HG03439 (cell line): ENCODE measurements at regions not wholly inside any gene's neighbourhood (a gene's known extent, or its start where the extent isn't known, plus 50 kb on each side); places are given as distances from the start of the nearest gene placed in this dataset.
"Not testable (repeated sequence)": the region's sequence is repeated elsewhere in the genome, so short reads cannot be mapped to it uniquely, and the experiment has no call there.

Experiments
- ATAC-seq: cut with Tn5 transposase; IDR thresholded peaks from one replicate; pipeline ENCODE4 v1.9.1; 2021; ENCODE audit warnings: mild to moderate bottlenecking, moderate library complexity; ENCODE audit not compliant: unreplicated experiment

DNA sequence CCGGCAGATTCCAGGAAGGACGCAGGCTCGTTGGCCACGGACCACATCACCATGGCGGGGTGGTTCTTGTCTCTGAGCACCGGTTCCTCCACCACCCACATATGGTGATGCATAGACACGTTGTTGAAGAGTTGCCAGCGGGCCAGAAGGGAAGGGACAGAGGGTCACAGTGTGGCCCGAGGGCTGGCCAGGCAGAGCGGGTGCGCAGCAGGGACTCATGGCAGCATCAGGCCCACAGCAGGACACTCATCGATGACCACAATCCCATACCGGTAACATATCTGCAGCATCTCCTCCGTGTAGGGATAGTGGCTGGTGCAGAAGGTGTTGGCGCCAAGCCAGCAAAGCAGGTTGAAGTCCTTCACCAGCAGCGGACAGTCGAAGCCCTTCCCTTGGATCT lies 469.2 kb upstream of the FAM174A start:
- ATAC-seq = not testable (repeated sequence)

DNA sequence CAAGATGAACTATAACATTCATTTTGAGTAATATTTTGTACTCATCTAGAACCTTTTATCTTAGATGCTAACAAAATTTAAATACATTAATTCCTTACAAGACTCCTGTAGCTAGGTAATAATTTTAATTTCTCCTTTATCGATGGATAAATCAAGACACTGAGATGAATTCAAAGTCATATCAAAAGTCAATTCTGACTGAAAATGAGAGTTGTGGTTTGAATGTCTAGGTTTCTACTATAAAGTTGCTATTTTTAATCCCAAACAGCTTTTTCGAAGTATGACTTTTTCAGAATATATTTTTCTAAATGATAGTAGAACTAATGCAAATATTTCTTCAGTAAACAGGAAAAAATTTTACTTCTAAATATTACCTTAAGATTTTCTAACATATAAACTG lies 491.7 kb upstream of the FAM174A start:
- ATAC-seq = no peak

DNA sequence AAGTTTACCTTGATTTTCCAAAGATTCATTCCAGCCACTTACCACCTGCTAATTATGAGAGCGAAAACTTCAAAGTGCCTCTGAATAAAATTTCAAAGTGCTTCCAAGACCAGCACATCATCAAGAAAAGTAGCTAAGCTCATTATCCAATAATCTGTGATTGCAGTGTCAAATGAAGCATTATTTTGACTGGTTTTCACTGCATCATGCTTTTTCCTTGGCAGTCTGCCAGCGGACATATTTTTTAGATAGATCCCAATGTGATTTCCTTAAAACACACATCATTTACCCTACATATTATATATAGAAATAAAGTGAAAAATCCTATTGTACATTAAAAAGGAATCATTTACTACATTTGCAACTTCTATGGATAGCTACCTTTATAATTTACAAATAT lies 508.6 kb upstream of the FAM174A start:
- ATAC-seq = no peak

DNA sequence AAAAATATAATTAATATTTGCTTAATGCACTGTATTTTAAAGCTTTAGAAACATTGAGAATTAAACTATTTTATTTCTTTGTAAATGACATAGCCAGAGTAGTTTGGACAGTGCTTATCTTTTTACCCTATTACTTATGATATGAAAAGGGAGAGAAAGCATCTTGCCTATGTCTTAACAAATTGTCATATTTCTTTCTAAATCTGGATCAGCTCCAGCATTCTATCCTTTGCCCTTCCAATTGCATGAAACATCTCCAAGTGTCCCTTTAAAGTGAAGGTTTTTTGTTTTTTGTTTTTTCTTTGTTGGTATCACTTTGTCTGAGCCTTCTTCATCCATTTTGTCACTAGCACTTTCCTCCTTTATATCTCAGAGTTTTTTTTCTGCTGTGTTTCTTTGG lies 511.6 kb upstream of the FAM174A start:
- ATAC-seq = no peak

DNA sequence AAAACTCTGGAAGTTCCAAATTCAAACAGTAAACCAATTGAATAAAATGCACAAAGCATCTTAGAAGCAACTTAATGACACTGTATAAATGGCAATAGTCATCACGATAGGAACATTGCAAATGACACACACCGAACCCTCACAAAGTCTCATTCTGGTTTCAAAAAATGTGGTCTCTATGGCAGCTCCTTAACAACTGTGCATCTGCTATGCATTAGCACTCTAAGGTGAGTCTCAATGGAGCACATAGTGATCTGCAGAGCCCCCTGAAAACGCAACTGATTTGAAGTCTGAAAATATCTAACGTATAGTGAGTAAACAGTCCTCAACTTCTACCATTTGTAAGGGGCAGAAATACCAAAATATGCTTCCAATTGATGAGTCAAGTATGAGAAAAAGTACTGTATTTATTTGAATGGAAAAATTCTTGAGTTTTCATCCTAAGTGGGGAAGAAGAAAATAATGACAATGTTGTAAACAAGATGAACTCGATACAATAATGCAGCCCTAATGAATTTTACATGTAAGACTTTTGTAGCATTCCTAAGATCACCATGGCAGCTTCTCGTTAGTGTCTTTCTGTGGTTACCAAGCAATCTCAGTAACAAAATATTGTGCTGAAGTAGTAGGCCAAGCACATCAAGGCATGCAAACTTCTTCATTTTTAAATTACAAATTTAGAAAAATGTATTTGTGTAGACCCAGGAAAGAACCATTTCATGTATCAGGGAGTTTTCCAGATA lies 517.5 kb upstream of the FAM174A start:
- no peak for ATAC-seq

DNA sequence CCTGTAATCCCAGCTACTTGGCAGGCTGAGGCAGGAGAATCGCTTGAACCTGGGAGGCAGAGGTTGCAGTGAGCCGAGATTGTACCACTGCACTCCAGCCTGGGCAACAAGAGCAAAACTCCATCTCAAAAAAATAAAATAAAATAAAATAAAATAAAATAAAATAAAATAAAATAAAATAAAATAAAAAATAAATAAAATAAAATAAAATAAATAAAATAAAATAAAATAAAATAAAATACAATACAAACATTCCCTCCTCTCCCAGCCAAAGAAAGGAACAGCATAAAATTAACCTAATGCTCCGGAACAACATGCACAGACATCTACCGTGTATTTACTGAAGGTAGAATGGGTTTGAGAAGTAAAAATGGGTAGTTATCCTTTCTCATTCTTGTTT lies 521.9 kb upstream of the FAM174A start:
- ATAC-seq = not testable (repeated sequence)

DNA sequence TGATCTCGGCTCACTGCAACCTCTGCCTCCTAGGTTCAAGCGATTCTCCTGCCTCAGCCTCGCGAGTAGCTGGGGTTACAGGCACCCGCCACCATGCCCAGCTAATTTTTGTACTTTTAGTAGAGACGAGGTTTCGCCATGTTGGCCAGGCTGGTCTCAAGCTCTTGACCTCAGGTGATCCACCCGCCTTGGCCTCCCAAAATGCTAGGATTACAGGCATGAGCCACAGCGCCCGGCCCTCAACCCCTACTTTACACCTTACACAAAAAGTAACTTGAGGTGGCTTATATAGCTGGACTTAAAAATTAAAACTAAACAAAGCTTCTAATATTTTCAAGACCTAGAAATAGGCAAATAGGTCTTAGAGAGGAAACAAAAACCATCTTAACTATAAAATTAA lies 524.0 kb upstream of the FAM174A start:
- ATAC-seq = not testable (repeated sequence)

DNA sequence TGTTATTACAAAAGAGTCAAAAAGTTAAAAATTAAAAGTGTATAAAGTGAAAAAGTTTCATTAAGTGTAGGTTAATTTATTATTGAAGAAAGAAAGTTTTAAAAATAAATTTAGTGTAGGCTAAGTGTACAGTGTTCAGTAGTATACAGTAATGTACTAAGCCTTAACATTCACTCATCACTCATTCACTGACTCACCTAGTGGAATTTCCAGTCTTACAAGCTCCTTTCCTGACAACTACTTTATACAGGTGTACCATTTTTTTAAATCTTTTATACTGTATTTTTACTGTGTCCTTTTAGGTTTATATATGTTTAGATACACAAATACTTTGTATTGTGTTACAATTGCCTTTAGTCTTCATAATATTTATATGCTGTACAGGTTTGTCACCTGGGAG lies 530.2 kb upstream of the FAM174A start:
- ATAC-seq = no peak

DNA sequence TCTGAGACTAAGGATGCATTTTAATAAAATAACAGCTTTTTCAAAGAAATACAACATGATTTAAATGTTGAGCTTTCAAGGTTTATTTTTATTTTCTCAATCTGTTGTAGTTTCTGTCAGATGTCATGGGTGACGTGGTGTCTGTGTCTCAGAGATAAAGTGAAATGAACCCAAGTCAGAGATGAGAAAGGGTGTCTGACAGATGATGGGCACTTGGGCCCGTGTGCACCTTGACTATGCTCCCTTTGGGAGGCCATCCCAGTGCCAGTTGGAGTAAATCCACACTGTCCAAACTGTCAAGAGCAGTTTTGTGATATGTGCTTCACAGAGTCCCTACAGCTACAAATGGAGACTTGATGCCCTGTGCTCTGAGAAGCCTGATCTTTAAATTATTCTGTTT lies 536.9 kb upstream of the FAM174A start:
- ATAC-seq = no peak

DNA sequence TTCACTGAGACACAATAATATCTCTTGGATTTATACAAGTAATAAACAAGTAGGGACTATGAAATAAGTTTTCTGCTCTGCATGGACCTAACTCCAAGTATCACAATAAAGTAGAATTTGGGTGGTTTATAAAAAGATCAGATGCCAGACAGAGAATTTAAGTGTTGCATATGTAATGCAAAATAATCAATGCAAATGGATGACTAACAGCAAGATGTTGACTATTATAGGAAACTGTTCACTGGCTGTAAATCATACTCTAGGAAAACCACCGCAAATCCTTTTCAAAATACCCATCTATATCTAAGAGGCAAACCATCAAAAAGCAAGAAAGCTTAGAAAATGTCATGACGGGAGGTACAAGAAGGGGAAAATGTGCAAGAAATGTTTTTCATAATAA lies 539.8 kb upstream of the FAM174A start:
- no peak for ATAC-seq

DNA sequence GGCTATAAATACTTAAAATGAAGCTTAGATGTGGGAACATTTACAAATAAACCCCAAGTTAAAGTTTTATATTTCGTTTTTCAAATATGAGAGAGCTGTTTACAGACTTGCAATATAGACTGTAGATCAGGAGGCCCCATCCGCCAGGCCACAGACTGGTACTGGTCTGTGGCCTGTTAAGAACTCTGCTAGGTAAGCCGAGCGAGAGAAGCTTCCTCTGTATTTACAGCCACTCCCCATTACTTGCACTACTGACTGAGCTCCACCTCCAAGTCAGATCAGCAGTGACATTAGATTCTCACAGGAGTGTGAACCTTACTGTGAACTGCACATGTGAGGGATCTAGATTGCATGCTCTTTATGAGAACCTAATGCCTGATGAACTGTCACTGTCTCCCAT lies 561.4 kb upstream of the FAM174A start:
- ATAC-seq = no peak

DNA sequence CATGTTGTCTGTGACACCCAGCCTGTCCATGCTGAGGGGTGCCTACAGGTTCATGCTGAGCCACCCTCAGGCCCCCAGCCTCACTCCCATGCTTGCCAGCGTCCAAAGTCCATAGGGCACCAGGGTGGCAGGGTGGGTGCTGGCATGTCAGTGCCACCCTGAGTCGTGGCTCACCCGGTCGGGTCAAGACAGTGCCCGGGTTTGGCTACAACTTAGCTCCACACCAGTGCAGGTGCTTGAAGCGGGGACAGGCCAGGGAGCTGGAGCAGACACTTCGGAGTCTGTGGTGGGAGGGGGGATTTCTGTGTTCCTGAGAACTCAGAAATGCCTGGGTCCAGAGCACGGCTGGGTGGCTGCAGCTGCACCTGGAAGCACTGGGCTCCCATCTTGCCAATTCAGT lies 579.2 kb upstream of the FAM174A start:
- no peak for ATAC-seq

DNA sequence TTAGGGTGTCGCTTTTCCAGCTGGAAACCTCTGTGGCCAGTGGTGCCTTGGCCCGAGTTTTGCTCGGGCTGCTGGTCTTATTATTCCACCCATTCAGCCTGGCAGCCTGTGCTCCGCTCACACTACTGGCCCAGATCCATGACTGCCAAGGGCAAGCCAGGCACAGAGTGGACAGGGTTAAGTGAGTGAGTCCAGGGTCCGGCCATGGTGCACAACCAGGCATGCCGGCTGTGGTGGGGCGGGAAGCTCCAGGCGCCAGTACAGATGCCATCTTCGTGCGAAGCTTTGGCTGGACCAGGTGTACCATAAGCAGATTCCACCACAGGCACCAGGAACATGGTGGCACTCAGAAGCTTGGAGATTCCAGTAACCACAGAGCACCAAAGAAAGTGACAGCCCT lies 580.2 kb upstream of the FAM174A start:
- ATAC-seq = no peak

DNA sequence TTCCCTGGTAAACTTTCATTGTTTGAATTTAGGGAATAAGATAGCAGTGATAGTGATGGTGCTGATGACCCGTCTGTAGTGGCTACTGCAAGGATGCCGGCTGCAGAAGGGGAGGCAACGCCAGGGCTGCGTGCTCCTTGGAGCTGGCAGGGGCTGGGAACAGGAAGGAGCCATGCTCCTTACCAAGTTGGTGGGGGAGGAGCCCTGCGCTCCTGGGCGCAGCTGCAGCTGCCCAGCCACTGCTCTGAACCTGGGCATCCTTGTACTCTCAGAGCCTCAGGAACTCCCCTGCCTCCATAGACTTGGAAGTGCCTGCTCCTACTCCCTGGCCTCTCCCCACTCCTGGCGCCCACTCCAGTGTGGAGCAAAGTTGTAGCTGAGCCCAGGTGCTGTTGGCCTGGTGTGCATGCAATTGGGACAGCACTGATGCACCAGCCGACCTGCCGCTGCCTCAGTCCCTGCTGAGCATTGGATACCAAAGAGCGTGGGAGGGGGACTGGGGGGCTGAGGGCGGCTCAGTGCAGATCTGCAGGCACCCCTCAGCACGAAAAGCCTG lies 585.1 kb upstream of the FAM174A start:
- ATAC-seq = no peak

DNA sequence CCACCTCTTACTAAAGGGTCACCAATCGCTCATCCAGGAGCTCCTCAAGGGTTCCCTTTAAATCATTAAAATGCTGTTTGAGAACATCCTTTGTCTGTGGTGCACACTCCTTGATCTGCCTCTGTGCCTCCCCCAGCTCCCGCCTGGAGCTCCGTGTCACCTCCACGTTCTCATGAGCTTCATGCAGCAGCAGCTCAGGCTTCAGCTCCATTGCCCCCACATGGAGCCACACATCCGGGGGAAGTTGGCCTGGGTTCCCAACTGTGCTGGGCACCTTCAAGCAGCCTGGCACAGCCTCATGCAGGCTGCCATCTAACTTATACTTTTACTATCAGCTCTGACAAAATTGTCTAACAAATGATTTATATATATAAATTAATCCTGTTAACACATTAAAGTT lies 585.8 kb upstream of the FAM174A start:
- ATAC-seq = no peak

DNA sequence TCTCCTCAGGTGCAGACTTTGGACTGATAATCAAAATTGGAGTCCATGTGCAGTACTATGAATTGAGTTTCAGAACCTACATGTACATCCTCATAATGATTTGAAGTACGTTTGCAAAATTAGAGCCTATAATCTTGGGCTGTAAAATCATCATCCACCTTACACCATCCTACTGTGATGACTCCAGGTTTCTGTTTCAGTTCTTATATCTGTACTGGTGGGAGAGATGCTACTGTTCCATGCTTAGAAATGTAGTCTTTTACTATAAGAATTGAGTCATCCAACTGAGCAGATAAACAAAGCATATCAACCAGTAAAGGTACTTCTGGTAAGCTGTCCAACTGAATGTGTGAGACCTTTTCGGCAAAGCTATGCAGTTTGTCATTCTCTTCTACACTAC lies 586.3 kb upstream of the FAM174A start:
- ATAC-seq = no peak

DNA sequence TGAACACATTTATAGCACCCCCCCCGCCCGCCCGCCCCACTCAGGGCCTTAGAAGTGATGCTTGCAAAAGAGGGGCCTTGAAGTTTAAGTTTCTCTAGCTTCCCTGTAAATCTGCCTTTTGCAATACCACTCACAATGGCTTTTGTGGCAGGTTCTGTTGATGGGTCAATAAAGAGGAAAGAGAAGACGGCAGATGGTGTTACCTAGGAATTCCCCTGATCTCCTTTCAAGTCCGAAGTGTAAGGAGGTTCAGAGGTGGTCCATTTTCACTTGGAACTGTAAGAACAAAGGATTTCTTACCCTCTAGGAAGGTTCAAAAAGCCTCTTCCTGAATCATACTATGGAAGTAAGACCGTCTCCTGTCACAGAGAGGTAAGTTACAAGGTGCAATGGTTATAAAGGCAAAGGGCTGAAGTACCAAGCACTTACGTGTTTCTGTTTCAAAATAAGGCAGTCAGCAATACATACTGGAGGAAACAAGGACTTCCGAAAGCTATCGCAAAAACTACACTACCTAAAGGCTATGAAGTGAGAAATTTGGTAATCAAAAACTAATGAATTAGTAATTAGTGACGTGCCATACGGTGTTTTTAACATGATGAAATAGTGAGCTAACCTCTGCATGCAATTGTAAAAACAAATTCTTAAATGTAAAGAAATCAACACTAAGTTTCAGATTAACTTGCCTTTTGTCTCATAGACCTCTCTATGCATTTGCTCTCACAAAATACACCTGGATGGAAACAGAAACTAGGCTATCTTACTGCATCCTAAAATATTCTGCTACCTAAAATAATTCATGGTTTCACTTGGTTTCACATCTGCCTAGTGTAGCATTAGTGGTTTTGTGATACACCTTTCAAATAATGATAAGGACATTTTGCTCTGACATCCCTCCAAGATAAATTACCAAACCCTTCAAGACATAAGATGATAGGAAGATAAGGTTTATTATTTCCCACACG lies 589.4 kb upstream of the FAM174A start:
- ATAC-seq = no peak

DNA sequence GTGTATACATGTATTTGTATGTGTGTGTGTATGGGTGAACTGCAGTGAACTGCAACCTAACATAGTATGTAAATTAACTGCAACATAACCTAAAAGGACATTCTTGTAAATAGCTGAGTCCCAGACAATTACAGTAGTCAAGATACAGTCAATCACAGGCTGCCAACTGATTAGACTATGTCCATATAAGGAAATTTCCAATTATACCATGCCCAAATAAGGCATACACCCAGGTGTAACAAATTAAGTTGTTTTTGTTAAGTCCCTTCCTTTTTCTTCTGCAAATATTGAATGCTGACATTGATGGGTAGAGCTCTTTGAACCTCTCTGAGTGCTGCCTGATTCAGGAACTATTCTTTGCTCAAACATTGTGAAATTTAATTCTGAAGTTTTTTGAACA lies 594.6 kb upstream of the FAM174A start:
- ATAC-seq = no peak

DNA sequence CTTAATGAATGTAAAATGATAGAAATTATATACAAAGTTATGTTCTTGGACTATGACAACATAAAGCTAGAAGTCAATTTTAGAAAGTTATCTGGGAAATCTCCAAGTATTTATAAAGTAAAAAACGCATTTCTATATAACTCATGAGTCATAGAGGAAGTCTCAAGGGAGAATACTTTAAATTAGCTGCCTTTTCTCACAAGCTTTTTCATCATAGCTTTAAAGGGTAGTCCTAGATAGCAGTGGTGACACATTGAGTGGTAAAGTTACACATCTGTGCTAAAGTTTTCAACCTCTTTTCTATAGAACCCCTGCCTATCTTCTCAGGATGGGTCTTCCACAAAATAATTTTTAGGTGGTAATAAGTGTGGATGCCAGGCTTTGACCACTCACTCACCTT lies 598.3 kb upstream of the FAM174A start:
- ATAC-seq = no peak

DNA sequence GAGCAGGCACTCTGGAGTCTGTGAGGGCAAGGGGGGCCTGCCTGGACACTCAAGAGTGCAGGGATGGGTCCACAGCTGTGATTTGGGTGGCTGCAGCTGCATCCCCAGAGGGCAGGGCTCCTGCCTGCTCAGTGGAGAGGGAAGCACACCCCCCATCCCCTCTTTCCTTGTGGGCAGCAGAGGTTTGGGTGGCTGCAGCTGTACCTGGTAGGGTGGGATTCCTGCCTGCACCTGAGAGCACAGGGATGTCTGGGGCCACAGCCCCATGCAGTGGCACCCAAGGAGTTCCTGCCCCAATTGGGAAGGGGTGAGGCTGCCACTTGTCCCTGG lies 605.4 kb upstream of the FAM174A start:
- no peak for ATAC-seq

DNA sequence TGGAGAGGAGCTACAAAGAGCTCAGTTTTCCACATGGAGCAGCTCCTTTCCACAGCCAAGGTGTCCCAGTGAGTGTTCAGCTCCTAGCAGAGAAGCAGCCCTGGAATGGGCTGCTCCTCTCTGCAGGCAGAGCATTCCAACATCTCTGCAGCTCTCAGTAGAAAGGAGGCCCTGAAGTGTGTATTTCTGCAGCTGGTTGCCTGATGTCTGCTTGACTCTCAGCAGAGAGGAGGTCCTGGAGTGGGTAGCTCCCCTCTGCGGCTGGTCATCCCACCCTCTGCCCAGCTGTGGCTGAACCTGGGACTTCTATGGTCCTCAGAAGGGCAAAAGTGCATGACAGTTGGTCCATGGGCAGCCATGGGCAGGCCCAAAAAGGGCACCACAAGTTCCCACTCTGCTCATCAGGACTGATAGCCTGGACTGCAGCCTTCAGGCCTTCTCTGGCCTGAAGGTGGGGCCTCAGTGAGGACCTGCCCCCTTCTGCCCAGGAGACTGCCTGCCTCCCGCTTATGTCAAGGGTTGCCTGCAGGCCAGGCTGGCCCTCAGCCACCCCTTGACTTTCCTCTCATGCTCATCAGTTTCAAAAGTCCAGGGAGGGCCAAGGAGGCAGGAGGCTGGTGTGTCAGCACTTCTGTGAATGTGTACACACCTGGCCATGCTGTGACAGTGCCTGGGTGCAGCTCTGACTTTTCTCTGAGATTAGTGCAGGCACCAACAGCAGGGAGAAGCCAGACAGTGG lies 605.9 kb upstream of the FAM174A start:
- ATAC-seq = no peak
